H1 (cell line): ENCODE measurements at regions not wholly inside any gene's neighbourhood (a gene's known extent, or its start where the extent isn't known, plus 50 kb on each side); places are given as distances from the start of the nearest gene placed in this dataset.

Source experiments
- CTCF ChIA-PET: fragments of 300-600 bp; sonication (Branson Sonifier 250); formaldehyde crosslinking; loops from one replicate; lab custom pipeline; 2021; ENCODE audit not compliant: partially characterized antibody; lab: Charles Lee
- POLR2A ChIA-PET: fragments of 300-600 bp; sonication (Branson Sonifier 250); formaldehyde crosslinking; loops from one replicate; lab custom pipeline; 2021; ENCODE audit warnings: inconsistent platforms; ENCODE audit not compliant: partially characterized antibody; lab: Charles Lee
- DNase-seq, 2 experiments: peaks; one replicate each; pipeline versions ENCODE4 v3.0.0 to v3.0.0-alpha.2; 2010 to 2022; ENCODE audit warnings: low spot score in 2 of 2, low read depth in 1 of 2, mixed read lengths in 1 of 2
- FAIRE-seq: peaks from 2 replicates; lab custom pipeline; 2011; peaks lifted over from hg19 to GRCh38; lab: Jason Lieb, UNC
- H2AFZ ChIP-seq: 2 replicates; pipeline ENCODE4 v1.8.1; 2012; ENCODE audit warnings: low read length, inconsistent platforms
- H2AK5ac ChIP-seq: 2 replicates; pipeline ENCODE4 v1.6.1; 2013; ENCODE audit warnings: low read depth, low read length
- H2BK120ac ChIP-seq: replicated peaks from 2 replicates; pipeline ENCODE3; 2013; ENCODE audit warnings: low read depth, low read length, inconsistent platforms
- H2BK12ac ChIP-seq: 2 replicates; pipeline ENCODE4 v1.6.1; 2013; ENCODE audit warnings: low read depth, low read length
- H2BK15ac ChIP-seq: 2 replicates; pipeline ENCODE4 v1.6.1; 2013; ENCODE audit warnings: low read length
- H2BK20ac ChIP-seq: 2 replicates; pipeline ENCODE4 v1.6.1; 2013; ENCODE audit warnings: low read length
- H2BK5ac ChIP-seq: 2 replicates; pipeline ENCODE4 v1.6.1; 2013; ENCODE audit warnings: low read depth, low read length
- H3K14ac ChIP-seq: 2 replicates; pipeline ENCODE4 v1.6.1; 2013; ENCODE audit warnings: inconsistent platforms; ENCODE audit not compliant: insufficient read length
- H3K18ac ChIP-seq: 2 replicates; pipeline ENCODE4 v1.6.1; 2013; ENCODE audit warnings: low read length; ENCODE audit errors: extremely low read depth
- H3K23ac ChIP-seq: 2 replicates; pipeline ENCODE4 v1.6.1; 2013; ENCODE audit warnings: inconsistent platforms; ENCODE audit not compliant: insufficient read length
- H3K23me2 ChIP-seq: 2 replicates; pipeline ENCODE4 v1.6.1; 2013; ENCODE audit warnings: low read depth, low read length
- H3K27ac ChIP-seq: 2 replicates; pipeline ENCODE4 v1.6.1; 2011; ENCODE audit warnings: low read depth, low read length, inconsistent platforms
- H3K27me3 ChIP-seq, 4 experiments: replicated peaks in 1 of 4; 1 replicate in 1 of 4; 2 replicates in 3 of 4; pipeline versions ENCODE4 v1.6.1 to v1.8.1; 2011 to 2013; ENCODE audit warnings: low read length in 3 of 4, mild to moderate bottlenecking in 3 of 4, inconsistent platforms in 2 of 4, mixed read lengths in 2 of 4, moderate library complexity in 1 of 4; ENCODE audit not compliant: control insufficient read depth in 3 of 4, insufficient read depth in 3 of 4; ENCODE audit errors: extremely low read depth in 1 of 4
- H3K36me3 ChIP-seq, 4 experiments: 2 replicates each; pipeline versions ENCODE4 v1.6.1 to v1.8.1; 2011 to 2013; ENCODE audit warnings: mild to moderate bottlenecking in 4 of 4, low read length in 3 of 4, moderate library complexity in 2 of 4, control low read depth in 1 of 4, inconsistent platforms in 1 of 4; ENCODE audit not compliant: insufficient read depth in 4 of 4, control insufficient read depth in 2 of 4
- H3K4ac ChIP-seq: replicated peaks from 2 replicates; pipeline ENCODE3; 2013; ENCODE audit warnings: low read length, low read depth, mixed read lengths, inconsistent platforms; ENCODE audit not compliant: insufficient read length
- H3K4me1 ChIP-seq, 4 experiments: replicated peaks in 1 of 4; 1 replicate in 1 of 4; 2 replicates in 3 of 4; pipeline versions ENCODE4 v1.6.1 to v1.8.1; 2011 to 2013; ENCODE audit warnings: low read length in 3 of 4, inconsistent platforms in 2 of 4, mixed read lengths in 1 of 4; ENCODE audit not compliant: insufficient read depth in 4 of 4, control insufficient read depth in 3 of 4
- H3K4me2 ChIP-seq, 2 experiments: 2 replicates each; pipeline versions ENCODE4 v1.6.1 to v1.8.1; 2011 to 2013; ENCODE audit warnings: low read depth in 2 of 2, low read length in 2 of 2, control low read depth in 1 of 2, inconsistent platforms in 1 of 2, mild to moderate bottlenecking in 1 of 2; ENCODE audit not compliant: insufficient read depth in 1 of 2
- H3K4me3 ChIP-seq, 4 experiments: fragments of 200-600, 300-600 bp in 1 of 4; sonication (generic), shearing (Covaris generic), sonication (Bioruptor Twin) in 1 of 4; 2 replicates each; pipeline versions ENCODE4 v1.5.1 to v1.8.1; 2011 to 2016; ENCODE audit warnings: low read length in 4 of 4, low read depth in 3 of 4, control low read depth in 2 of 4, inconsistent platforms in 2 of 4, mild to moderate bottlenecking in 2 of 4, mixed read lengths in 1 of 4, moderate library complexity in 1 of 4; ENCODE audit not compliant: insufficient read depth in 2 of 4; ENCODE audit errors: extremely low read depth in 1 of 4
- H3K56ac ChIP-seq: replicated peaks from 2 replicates; pipeline ENCODE3; 2013; ENCODE audit warnings: low read depth, mild to moderate bottlenecking, mixed read lengths, low read length, inconsistent platforms; ENCODE audit not compliant: insufficient read length
- H3K79me1 ChIP-seq: 2 replicates; pipeline ENCODE4 v1.6.1; 2013; ENCODE audit warnings: low read depth, low read length, control low read depth
- H3K79me2 ChIP-seq, 2 experiments: 2 replicates each; pipeline versions ENCODE4 v1.6.1 to v1.8.1; 2012 to 2013; ENCODE audit warnings: low read length in 2 of 2, mild to moderate bottlenecking in 2 of 2, inconsistent platforms in 1 of 2; ENCODE audit not compliant: insufficient read depth in 2 of 2, control insufficient read depth in 1 of 2
- H3K9ac ChIP-seq, 4 experiments: replicated peaks in 1 of 4; 1 replicate in 1 of 4; 2 replicates in 3 of 4; pipeline versions ENCODE4 v1.6.1 to v1.8.1; 2011 to 2013; ENCODE audit warnings: low read depth in 3 of 4, low read length in 3 of 4, control low read depth in 2 of 4, mild to moderate bottlenecking in 2 of 4, moderate library complexity in 2 of 4, inconsistent platforms in 1 of 4; ENCODE audit errors: extremely low read depth in 1 of 4
- H3K9me3 ChIP-seq, 2 experiments: 2 replicates each; pipeline versions ENCODE4 v1.6.1 to v1.8.1; 2012 to 2013; ENCODE audit warnings: mild to moderate bottlenecking in 2 of 2, moderate library complexity in 2 of 2, control low read depth in 1 of 2, inconsistent platforms in 1 of 2, low read depth in 1 of 2, low read length in 1 of 2, mixed read lengths in 1 of 2; ENCODE audit not compliant: insufficient read depth in 2 of 2
- H4K20me1 ChIP-seq, 2 experiments: replicated peaks in 1 of 2; 2 replicates each; pipeline versions ENCODE3 to v1.8.1; 2011 to 2013; ENCODE audit warnings: inconsistent platforms in 2 of 2, low read length in 2 of 2, mild to moderate bottlenecking in 1 of 2; ENCODE audit not compliant: insufficient read depth in 2 of 2, control insufficient read depth in 1 of 2
- H4K5ac ChIP-seq: 2 replicates; pipeline ENCODE4 v1.6.1; 2013; ENCODE audit warnings: low read length, low read depth, mixed read lengths, inconsistent platforms; ENCODE audit not compliant: insufficient read length
- H4K8ac ChIP-seq: 2 replicates; pipeline ENCODE4 v1.8.0; 2013; ENCODE audit warnings: mild to moderate bottlenecking, moderate library complexity, low read length, inconsistent platforms; ENCODE audit not compliant: insufficient read depth; ENCODE audit errors: extremely low read depth
- H4K91ac ChIP-seq: replicated peaks from 2 replicates; pipeline ENCODE3; 2013; ENCODE audit warnings: low read length, mixed read lengths, inconsistent platforms; ENCODE audit not compliant: insufficient read length
- BACH1 ChIP-seq: IDR thresholded peaks from 2 replicates; pipeline ENCODE4 v1.6.1; 2012; ENCODE audit warnings: low read length, improper control_type of control experiment
- CBX8 ChIP-seq: fragments of 300-800, 300-1000 bp; sonication (generic); IDR thresholded peaks from 2 replicates; pipeline ENCODE4 v1.7.1; 2016; ENCODE audit warnings: low read depth, low read length, borderline replicate concordance
- CHD1 ChIP-seq: IDR thresholded peaks from 2 replicates; pipeline ENCODE4 v1.6.1; 2012; ENCODE audit warnings: low read depth, low read length, improper control_type of control experiment
- CTBP2 ChIP-seq: IDR thresholded peaks from 2 replicates; pipeline ENCODE4 v1.7.0; 2011; ENCODE audit warnings: borderline replicate concordance, mild to moderate bottlenecking, moderate library complexity, mixed read lengths, low read length; ENCODE audit not compliant: insufficient read depth, insufficient read length
- JUN ChIP-seq: IDR thresholded peaks from 2 replicates; pipeline ENCODE4 v1.6.1; 2011; ENCODE audit warnings: low read depth, mild to moderate bottlenecking, improper control_type of control experiment, low read length
- JUND ChIP-seq: IDR thresholded peaks from 2 replicates; pipeline ENCODE4 v1.6.1; 2011; ENCODE audit warnings: mild to moderate bottlenecking, improper control_type of control experiment, low read length
- MAFK ChIP-seq: IDR thresholded peaks from 2 replicates; pipeline ENCODE4 v1.6.1; 2012; ENCODE audit warnings: low read depth, mild to moderate bottlenecking, improper control_type of control experiment, low read length
- SIX5 ChIP-seq: IDR thresholded peaks from 2 replicates; pipeline ENCODE4 v1.6.1; 2011; ENCODE audit warnings: mild to moderate bottlenecking, low read depth, low read length
- SP4 ChIP-seq: IDR thresholded peaks from 2 replicates; pipeline ENCODE4 v1.6.1; 2012; ENCODE audit warnings: low read length, inconsistent platforms
- SRF ChIP-seq: IDR thresholded peaks from 2 replicates; pipeline ENCODE4 v1.6.1; 2011; ENCODE audit warnings: mild to moderate bottlenecking, low read depth, low read length, moderate library complexity
- SUZ12 ChIP-seq: fragments of 200-600 bp; sonication (generic); IDR thresholded peaks from 2 replicates; pipeline ENCODE4 v1.6.1; 2012; ENCODE audit warnings: mild to moderate bottlenecking, inconsistent platforms, low read length, moderate library complexity, mixed read lengths
- WGBS, 2 experiments: shearing (Covaris generic) in 1 of 2; methylation state at CpG; one replicate each; pipeline versions ENCODE4 v1.1.6 to v1.1.7; 2013 to 2015; ENCODE audit warnings: low lambda C conversion rate in 2 of 2, mixed read lengths in 2 of 2, inconsistent platforms in 1 of 2, low coverage in 1 of 2, missing lambda C conversion rate in 1 of 2; ENCODE audit not compliant: insufficient replicate concordance in 2 of 2, insufficient coverage in 1 of 2, insufficient read length in 1 of 2; ENCODE audit errors: extremely low coverage in 1 of 2, missing lambda C conversion rate in 1 of 2; 5-methylcytosine and 5-hydroxymethylcytosine counted together

- no peak overlapping the region for H3K14ac ChIP-seq
- H2AK5ac ChIP-seq = no peak overlapping the region
- H2BK5ac ChIP-seq = no peak overlapping the region
- H3K9me3 ChIP-seq = 0 out of 4 replicates have a peak, but pooled peaks cover 0 to 2% of the 10 kb centered on the region in 2 experiments
- no peak overlapping the region for H3K4me2 ChIP-seq
- DNase-seq = peak in 1 of 2 experiments; percentile 59
- TF ChIP-seq JUN (no peak), SUZ12 (no peak), MAFK (no peak), SIX5 (no peak), BACH1 (no peak), SRF (no peak), CBX8 (no peak), CTBP2 (no peak), JUND (no peak), CHD1 (no peak), SP4 (no peak)
- H3K4ac ChIP-seq = no peak overlapping the region
- no peak overlapping the region for H2BK120ac ChIP-seq
- peaks cover 0 to 7% (median 4%) of the 10 kb centered on the region in 4 experiments; a peak in 4 of 7 replicates for H3K4me1 ChIP-seq
- no peak overlapping the region for H2AFZ ChIP-seq
- H2BK20ac ChIP-seq = 0 out of 2 replicates have a peak overlapping the region, but pooled peaks have one; percentile 43
- ChIA-PET CTCF (interaction anchor here (2.8 kb wide), 1 partner anchor 14 kb away, joined by 10 read pairs; no protein-coding TSS in a partner anchor), POLR2A (no interaction called here)
- no peak for FAIRE-seq
- 0 out of 2 replicates have a peak overlapping the region, but pooled peaks have one; percentile 17 for H2BK12ac ChIP-seq
- no peaks in the 10 kb centered on the region for H3K79me2 ChIP-seq
- 51% methylated on average over 7 of the region's 7 CpGs; no CpG with 5 or more reads in 1 of the 2 experiments for WGBS, 2 experiments
- H3K79me1 ChIP-seq = no peaks in the 10 kb centered on the region
- H3K18ac ChIP-seq = no peak overlapping the region
- H3K56ac ChIP-seq = no peak overlapping the region
- no peaks in the 10 kb centered on the region for H3K36me3 ChIP-seq
- H4K5ac ChIP-seq = no peak overlapping the region
- no peaks in the 10 kb centered on the region for H3K27me3 ChIP-seq
- no peak overlapping the region for H3K23ac ChIP-seq
- H4K8ac ChIP-seq = no peak overlapping the region
- no peaks in the 10 kb centered on the region for H4K20me1 ChIP-seq
- H3K23me2 ChIP-seq = no peaks in the 10 kb centered on the region
- no peak overlapping the region for H3K4me3 ChIP-seq
- no peak overlapping the region for H3K27ac ChIP-seq
- no peak overlapping the region for H4K91ac ChIP-seq
- no peak overlapping the region; the same call in 1 of the 2 replicates for H2BK15ac ChIP-seq
- H3K9ac ChIP-seq = no peak overlapping the region
These were observed 549.1 kb downstream of the INSC start for GRCh38 chr11:15663777-15664218.
